ENCODE measurements at regions not wholly inside any gene's neighbourhood (a gene's known extent, or its start where the extent isn't known, plus 50 kb on each side); places are given as distances from the start of the nearest gene placed in this dataset.
"Not testable (repeated sequence)": the region's sequence is repeated elsewhere in the genome, so short reads cannot be mapped to it uniquely, and the experiment has no call there.

GRCh38 chr2:175282886-175283285 is 101.4 kb upstream of the ATP5MC3 start:
- Mint-ChIP-seq H3K9me3 (no peaks in the 10 kb centered on the region), H3K27me3 (peaks cover 23% of the 10 kb centered on the region), H3K4me3 (no peak overlapping the region), H3K27ac (no peak overlapping the region), H3K36me3 (no peaks in the 10 kb centered on the region), H3K4me1 (peaks cover 0 to 2% (median 0%) of the 10 kb centered on the region in 4 donors)
- Histone ChIP-seq H3K36me3 (ENCODE audit: control insufficient read depth, insufficient read depth, low read length) (no peaks in the 10 kb centered on the region), H3K9me3 (ENCODE audit: control insufficient read depth in 2 of 2, low read length in 2 of 2) (no peaks in the 10 kb centered on the region), H3K27me3 (ENCODE audit: control insufficient read depth, insufficient read depth, low read length) (peaks cover 7% of the 10 kb centered on the region), H3K4me1 (ENCODE audit: control insufficient read depth, insufficient read depth, low read length, poor library complexity, severe bottlenecking) (no peaks in the 10 kb centered on the region), H3K4me3 (ENCODE audit: low read depth, low read length) (no peak overlapping the region), H3K27ac (ENCODE audit: insufficient read depth, low read length, poor library complexity, severe bottlenecking) (no peak overlapping the region)
- DNase-seq = no peak
- ATAC-seq (ENCODE audit: low read depth in 2 of 2) = no peak

GRCh38 chr2:175282300-175282699 is 100.8 kb upstream of the ATP5MC3 start:
- Histone ChIP-seq H3K27me3 (ENCODE audit: control insufficient read depth, insufficient read depth, low read length) (peaks cover 7% of the 10 kb centered on the region), H3K4me3 (ENCODE audit: low read depth, low read length) (no peak overlapping the region), H3K36me3 (ENCODE audit: control insufficient read depth, insufficient read depth, low read length) (no peaks in the 10 kb centered on the region), H3K9me3 (ENCODE audit: control insufficient read depth in 2 of 2, low read length in 2 of 2) (no peaks in the 10 kb centered on the region), H3K4me1 (ENCODE audit: control insufficient read depth, insufficient read depth, low read length, poor library complexity, severe bottlenecking) (no peaks in the 10 kb centered on the region), H3K27ac (ENCODE audit: insufficient read depth, low read length, poor library complexity, severe bottlenecking) (no peak overlapping the region)
- no peak overlapping the region for H3K27ac Mint-ChIP-seq
- ATAC-seq (ENCODE audit: low read depth in 2 of 2) = no peak
- peak in 2 of 3 donors; percentile 8 to 24 for DNase-seq
- H3K27me3 Mint-ChIP-seq = peaks cover 23% of the 10 kb centered on the region
- no peaks in the 10 kb centered on the region for H3K36me3 Mint-ChIP-seq
- H3K4me3 Mint-ChIP-seq = no peak overlapping the region
- no peaks in the 10 kb centered on the region for H3K9me3 Mint-ChIP-seq
- peaks cover 0 to 2% (median 0%) of the 10 kb centered on the region in 4 donors for H3K4me1 Mint-ChIP-seq

- no peak overlapping the region for H3K27ac Mint-ChIP-seq
- DNase-seq = no peak
- no peaks in the 10 kb centered on the region for H3K9me3 ChIP-seq (ENCODE audit: control insufficient read depth in 2 of 2, low read length in 2 of 2)
- H3K4me3 Mint-ChIP-seq = no peak overlapping the region
- no peaks in the 10 kb centered on the region for H3K36me3 Mint-ChIP-seq
- no peak for ATAC-seq (ENCODE audit: low read depth in 2 of 2)
- no peaks in the 10 kb centered on the region for H3K36me3 ChIP-seq (ENCODE audit: control insufficient read depth, insufficient read depth, low read length)
- H3K27me3 Mint-ChIP-seq = peaks cover 12% of the 10 kb centered on the region
- H3K27ac ChIP-seq (ENCODE audit: insufficient read depth, low read length, poor library complexity, severe bottlenecking) = no peak overlapping the region
- no peak overlapping the region for H3K4me3 ChIP-seq (ENCODE audit: low read depth, low read length)
- H3K27me3 ChIP-seq (ENCODE audit: control insufficient read depth, insufficient read depth, low read length) = peaks cover 2% of the 10 kb centered on the region
- H3K4me1 Mint-ChIP-seq = peaks cover 0 to 2% (median 0%) of the 10 kb centered on the region in 4 donors
- no peaks in the 10 kb centered on the region for H3K9me3 Mint-ChIP-seq
- no peaks in the 10 kb centered on the region for H3K4me1 ChIP-seq (ENCODE audit: control insufficient read depth, insufficient read depth, low read length, poor library complexity, severe bottlenecking)
Observed at GRCh38 chr2:175277772-175278171, 96.3 kb upstream of the ATP5MC3 start.

- no peak overlapping the region for H3K27ac ChIP-seq (ENCODE audit: insufficient read depth, low read length, poor library complexity, severe bottlenecking)
- H3K4me3 Mint-ChIP-seq = no peak overlapping the region
- H3K27ac Mint-ChIP-seq = no peak overlapping the region
- H3K9me3 Mint-ChIP-seq = no peaks in the 10 kb centered on the region
- H3K9me3 ChIP-seq (ENCODE audit: control insufficient read depth in 2 of 2, low read length in 2 of 2) = no peaks in the 10 kb centered on the region
- H3K27me3 Mint-ChIP-seq = peaks cover 22% of the 10 kb centered on the region
- ATAC-seq (ENCODE audit: low read depth in 2 of 2) (no peak), DNase-seq (no peak)
- no peaks in the 10 kb centered on the region for H3K4me1 ChIP-seq (ENCODE audit: control insufficient read depth, insufficient read depth, low read length, poor library complexity, severe bottlenecking)
- no peaks in the 10 kb centered on the region for H3K4me1 Mint-ChIP-seq
- no peaks in the 10 kb centered on the region for H3K36me3 ChIP-seq (ENCODE audit: control insufficient read depth, insufficient read depth, low read length)
- H3K4me3 ChIP-seq (ENCODE audit: low read depth, low read length) = no peak overlapping the region
- peaks cover 2% of the 10 kb centered on the region for H3K27me3 ChIP-seq (ENCODE audit: control insufficient read depth, insufficient read depth, low read length)
- no peaks in the 10 kb centered on the region for H3K36me3 Mint-ChIP-seq
Observed at GRCh38 chr2:175275539-175275938, 94.0 kb upstream of the ATP5MC3 start.

GRCh38 chr2:175259164-175259563 is 77.7 kb upstream of the ATP5MC3 start:
- Mint-ChIP-seq H3K27ac (no peak overlapping the region), H3K4me1 (no peaks in the 10 kb centered on the region), H3K36me3 (no peaks in the 10 kb centered on the region), H3K9me3 (peaks cover 0 to 2% (median 0%) of the 10 kb centered on the region in 7 donors), H3K4me3 (no peak overlapping the region), H3K27me3 (peaks cover 11% of the 10 kb centered on the region)
- no peak overlapping the region for H3K4me3 ChIP-seq (ENCODE audit: low read depth, low read length)
- H3K36me3 ChIP-seq (ENCODE audit: control insufficient read depth, insufficient read depth, low read length) = no peaks in the 10 kb centered on the region
- no peaks in the 10 kb centered on the region for H3K9me3 ChIP-seq (ENCODE audit: control insufficient read depth in 2 of 2, low read length in 2 of 2)
- peaks cover 2% of the 10 kb centered on the region for H3K27me3 ChIP-seq (ENCODE audit: control insufficient read depth, insufficient read depth, low read length)
- ATAC-seq (ENCODE audit: low read depth in 2 of 2) (no peak), DNase-seq (no peak)
- H3K27ac ChIP-seq (ENCODE audit: insufficient read depth, low read length, poor library complexity, severe bottlenecking) = no peak overlapping the region
- H3K4me1 ChIP-seq (ENCODE audit: control insufficient read depth, insufficient read depth, low read length, poor library complexity, severe bottlenecking) = no peaks in the 10 kb centered on the region

GRCh38 chr2:175256806-175257585 is 75.5 kb upstream of the ATP5MC3 start:
- no peak for ATAC-seq (ENCODE audit: low read depth in 2 of 2)
- Mint-ChIP-seq H3K27me3 (peaks cover 22% of the 10 kb centered on the region), H3K9me3 (peaks cover 0 to 2% (median 0%) of the 10 kb centered on the region in 7 donors), H3K4me3 (no peak overlapping the region), H3K27ac (no peak overlapping the region), H3K4me1 (no peaks in the 10 kb centered on the region), H3K36me3 (no peaks in the 10 kb centered on the region)
- no peak for DNase-seq
- Histone ChIP-seq H3K27ac (ENCODE audit: insufficient read depth, low read length, poor library complexity, severe bottlenecking) (no peak overlapping the region), H3K4me1 (ENCODE audit: control insufficient read depth, insufficient read depth, low read length, poor library complexity, severe bottlenecking) (no peaks in the 10 kb centered on the region), H3K36me3 (ENCODE audit: control insufficient read depth, insufficient read depth, low read length) (no peaks in the 10 kb centered on the region), H3K9me3 (ENCODE audit: control insufficient read depth in 2 of 2, low read length in 2 of 2) (no peaks in the 10 kb centered on the region), H3K4me3 (ENCODE audit: low read depth, low read length) (no peak overlapping the region), H3K27me3 (ENCODE audit: control insufficient read depth, insufficient read depth, low read length) (peaks cover 8% of the 10 kb centered on the region)

- H3K36me3 ChIP-seq (ENCODE audit: control insufficient read depth, insufficient read depth, low read length); DNase-seq; H3K9me3 Mint-ChIP-seq; H3K4me3 Mint-ChIP-seq; H3K27ac ChIP-seq (ENCODE audit: insufficient read depth, low read length, poor library complexity, severe bottlenecking); H3K4me3 ChIP-seq (ENCODE audit: low read depth, low read length); H3K27ac Mint-ChIP-seq; H3K9me3 ChIP-seq (ENCODE audit: control insufficient read depth in 2 of 2, low read length in 2 of 2); ATAC-seq (ENCODE audit: low read depth in 2 of 2); H3K4me1 ChIP-seq (ENCODE audit: control insufficient read depth, insufficient read depth, low read length, poor library complexity, severe bottlenecking); H3K27me3 ChIP-seq (ENCODE audit: control insufficient read depth, insufficient read depth, low read length); H3K4me1 Mint-ChIP-seq; H3K36me3 Mint-ChIP-seq: not testable (repeated sequence)
- peaks cover 17% of the 10 kb centered on the region for H3K27me3 Mint-ChIP-seq
Observed at GRCh38 chr2:175256391-175256790, 74.9 kb upstream of the ATP5MC3 start.

- H3K27me3 Mint-ChIP-seq = peaks cover 20% of the 10 kb centered on the region
- no peaks in the 10 kb centered on the region for H3K36me3 Mint-ChIP-seq
- Histone ChIP-seq H3K9me3 (ENCODE audit: control insufficient read depth in 2 of 2, low read length in 2 of 2) (no peaks in the 10 kb centered on the region), H3K36me3 (ENCODE audit: control insufficient read depth, insufficient read depth, low read length) (no peaks in the 10 kb centered on the region), H3K4me1 (ENCODE audit: control insufficient read depth, insufficient read depth, low read length, poor library complexity, severe bottlenecking) (no peaks in the 10 kb centered on the region), H3K27ac (ENCODE audit: insufficient read depth, low read length, poor library complexity, severe bottlenecking) (no peak overlapping the region), H3K4me3 (ENCODE audit: low read depth, low read length) (no peak overlapping the region), H3K27me3 (ENCODE audit: control insufficient read depth, insufficient read depth, low read length) (peaks cover 12% of the 10 kb centered on the region)
- H3K9me3 Mint-ChIP-seq = peaks cover 0 to 2% (median 0%) of the 10 kb centered on the region in 7 donors
- no peak overlapping the region for H3K4me3 Mint-ChIP-seq
- H3K27ac Mint-ChIP-seq = no peak overlapping the region
- DNase-seq (no peak), ATAC-seq (ENCODE audit: low read depth in 2 of 2) (no peak)
- H3K4me1 Mint-ChIP-seq = peaks cover 0 to 3% (median 0%) of the 10 kb centered on the region in 4 donors
Observed at GRCh38 chr2:175253871-175254270, 72.4 kb upstream of the ATP5MC3 start.

Data from CD4-positive, CD25-positive, alpha-beta regulatory T cell (primary cell).